SU-DHL-6 (cell line): ENCODE measurements at regions not wholly inside any gene's neighbourhood (a gene's known extent, or its start where the extent isn't known, plus 50 kb on each side); places are given as distances from the start of the nearest gene placed in this dataset.

Experiments
- H2AFZ ChIP-seq: fragments of 200-600 bp; sonication (generic); 2 replicates; pipeline ENCODE4 v1.6.1; 2014; ENCODE audit warnings: low read depth, mild to moderate bottlenecking, moderate library complexity, mixed read lengths, antibody characterized with exemption, low read length; ENCODE audit not compliant: severe bottlenecking
- H3F3A ChIP-seq: fragments of 200-600 bp; shearing (Covaris generic); 2 replicates; pipeline ENCODE4 v1.6.0; 2016; ENCODE audit warnings: antibody characterized with exemption, mild to moderate bottlenecking; ENCODE audit not compliant: insufficient read depth
- H3K27ac ChIP-seq: fragments of 200-600 bp; sonication (generic); 2 replicates; pipeline ENCODE4 v1.5.1; 2016; ENCODE audit warnings: low read depth, mild to moderate bottlenecking, low read length, moderate library complexity, mixed read lengths
- H3K27me3 ChIP-seq: fragments of 200-600 bp; sonication (generic), shearing (Covaris generic); 2 replicates; pipeline ENCODE4 v1.6.0; 2014; ENCODE audit warnings: mild to moderate bottlenecking, low read length
- H3K36me3 ChIP-seq: fragments of 200-600 bp; sonication (generic); 2 replicates; pipeline ENCODE4 v1.6.1; 2014; ENCODE audit warnings: mild to moderate bottlenecking, low read length, mixed read lengths
- H3K4me2 ChIP-seq: fragments of 300-600, 200-600 bp; shearing (Covaris generic), sonication (generic); 2 replicates; pipeline ENCODE4 v1.6.0; 2014; ENCODE audit warnings: low read length, low read depth, mild to moderate bottlenecking; ENCODE audit not compliant: poor library complexity, severe bottlenecking
- H3K4me3 ChIP-seq: fragments of 200-600 bp; sonication (generic); 2 replicates; pipeline ENCODE4 v1.5.1; 2014; ENCODE audit warnings: antibody characterized with exemption, low read length, mild to moderate bottlenecking, mixed read lengths; ENCODE audit not compliant: insufficient read depth, poor library complexity, severe bottlenecking
- H3K79me2 ChIP-seq: fragments of 200-600 bp; sonication (generic); 2 replicates; pipeline ENCODE4 v1.6.1; 2014; ENCODE audit warnings: mild to moderate bottlenecking, low read length, moderate library complexity; ENCODE audit not compliant: insufficient read depth
- H3K9ac ChIP-seq: fragments of 200-600 bp; sonication (generic); 2 replicates; pipeline ENCODE4 v1.7.0; 2014; ENCODE audit warnings: mild to moderate bottlenecking, low read length
- H3K9me2 ChIP-seq: fragments of 200-600 bp; sonication (generic); replicated peaks from 2 replicates; pipeline ENCODE4 v1.6.1; 2014; ENCODE audit warnings: low read length; ENCODE audit not compliant: insufficient read depth
- H3K9me3 ChIP-seq: fragments of 200-600 bp; sonication (generic); 2 replicates; pipeline ENCODE4 v1.6.1; 2014; ENCODE audit warnings: low read length, mixed read lengths; ENCODE audit not compliant: insufficient read depth
- H4K20me1 ChIP-seq: fragments of 200-600 bp; sonication (generic); 2 replicates; pipeline ENCODE4 v1.6.1; 2014; ENCODE audit warnings: low read depth, mild to moderate bottlenecking, antibody characterized with exemption, low read length, moderate library complexity, mixed read lengths
- EZH2phosphoT487 ChIP-seq: fragments of 200-600 bp; sonication (generic), shearing (Covaris generic); conservative IDR thresholded peaks from 2 replicates; pipeline ENCODE4 v1.6.1; 2018; ENCODE audit warnings: mild to moderate bottlenecking, antibody characterized with exemption, low read length, moderate library complexity, mixed read lengths
- TF ChIP-seq, protein P1 (sequence below): fragments of 200-600 bp; sonication (generic); IDR thresholded peaks from one replicate; pipeline ENCODE4 v1.5.1; 2017; ENCODE audit warnings: antibody characterized with exemption, mild to moderate bottlenecking, low read length, moderate library complexity; ENCODE audit not compliant: insufficient read depth, poor library complexity, severe bottlenecking

DNA sequence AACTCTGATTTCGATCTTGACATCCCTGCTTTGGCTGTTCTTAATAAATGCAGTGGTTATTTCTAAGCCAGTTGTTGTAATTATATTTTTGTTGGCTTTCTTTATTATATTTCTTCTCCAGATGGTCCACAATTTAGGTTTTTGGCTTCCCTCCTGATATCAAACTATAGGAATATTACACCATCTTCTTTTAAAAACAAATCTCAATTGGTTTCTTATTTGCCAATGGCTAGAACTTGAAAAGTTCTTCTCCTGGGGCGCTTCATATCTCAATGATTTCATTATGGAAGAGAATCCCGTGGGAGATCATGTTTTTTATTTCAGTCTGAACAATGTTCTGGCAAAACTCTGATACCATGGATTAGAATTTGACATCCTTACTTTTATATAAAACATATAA lies 292.3 kb downstream of the FLRT2 start:
- H3K27me3 ChIP-seq: no peaks in the 10 kb centered on the region
- H3K36me3 ChIP-seq: no peaks in the 10 kb centered on the region
- no peak overlapping the region for H3K4me3 ChIP-seq
- H3K9me3 ChIP-seq: no peaks in the 10 kb centered on the region
- no peaks in the 10 kb centered on the region for H4K20me1 ChIP-seq
- H3K79me2 ChIP-seq: no peaks in the 10 kb centered on the region
- no peak overlapping the region for H3K4me2 ChIP-seq
- no peak overlapping the region for H3K27ac ChIP-seq
- no peak for TF ChIP-seq EZH2phosphoT487
- TF ChIP-seq, protein P1, sequence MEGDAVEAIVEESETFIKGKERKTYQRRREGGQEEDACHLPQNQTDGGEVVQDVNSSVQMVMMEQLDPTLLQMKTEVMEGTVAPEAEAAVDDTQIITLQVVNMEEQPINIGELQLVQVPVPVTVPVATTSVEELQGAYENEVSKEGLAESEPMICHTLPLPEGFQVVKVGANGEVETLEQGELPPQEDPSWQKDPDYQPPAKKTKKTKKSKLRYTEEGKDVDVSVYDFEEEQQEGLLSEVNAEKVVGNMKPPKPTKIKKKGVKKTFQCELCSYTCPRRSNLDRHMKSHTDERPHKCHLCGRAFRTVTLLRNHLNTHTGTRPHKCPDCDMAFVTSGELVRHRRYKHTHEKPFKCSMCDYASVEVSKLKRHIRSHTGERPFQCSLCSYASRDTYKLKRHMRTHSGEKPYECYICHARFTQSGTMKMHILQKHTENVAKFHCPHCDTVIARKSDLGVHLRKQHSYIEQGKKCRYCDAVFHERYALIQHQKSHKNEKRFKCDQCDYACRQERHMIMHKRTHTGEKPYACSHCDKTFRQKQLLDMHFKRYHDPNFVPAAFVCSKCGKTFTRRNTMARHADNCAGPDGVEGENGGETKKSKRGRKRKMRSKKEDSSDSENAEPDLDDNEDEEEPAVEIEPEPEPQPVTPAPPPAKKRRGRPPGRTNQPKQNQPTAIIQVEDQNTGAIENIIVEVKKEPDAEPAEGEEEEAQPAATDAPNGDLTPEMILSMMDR: no peak
- H3K9me2 ChIP-seq: no peaks in the 10 kb centered on the region
- H2AFZ ChIP-seq: no peak overlapping the region
- no peaks in the 10 kb centered on the region for H3F3A ChIP-seq
- no peak overlapping the region for H3K9ac ChIP-seq

DNA sequence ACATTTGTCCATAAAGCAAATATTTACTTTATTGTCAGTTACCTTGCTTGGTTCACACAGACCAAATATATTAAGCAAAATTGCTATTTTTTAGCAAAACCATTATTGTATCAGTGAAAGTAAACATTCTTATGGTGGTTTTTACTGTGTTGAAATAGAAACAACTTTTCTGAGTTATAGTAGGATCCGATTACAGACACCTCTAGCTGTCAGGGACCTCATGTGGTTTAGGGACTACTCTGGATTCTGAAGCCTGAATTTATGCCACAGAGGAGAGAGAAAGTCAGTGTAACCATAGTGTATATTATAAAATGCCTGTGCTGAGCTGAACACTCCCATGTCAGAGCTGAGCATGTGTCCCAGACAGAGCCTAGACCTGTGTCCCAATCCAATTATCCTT lies 287.5 kb downstream of the FLRT2 start:
- Histone ChIP-seq H3K4me2 (no peak overlapping the region), H3K9me2 (no peaks in the 10 kb centered on the region), H3K36me3 (no peaks in the 10 kb centered on the region), H3K9me3 (no peaks in the 10 kb centered on the region), H3K27ac (no peak overlapping the region), H3K79me2 (no peaks in the 10 kb centered on the region), H3F3A (no peaks in the 10 kb centered on the region), H4K20me1 (no peaks in the 10 kb centered on the region), H2AFZ (no peak overlapping the region), H3K9ac (no peak overlapping the region), H3K27me3 (no peaks in the 10 kb centered on the region), H3K4me3 (no peak overlapping the region)
- TF ChIP-seq, protein P1: no peak

DNA sequence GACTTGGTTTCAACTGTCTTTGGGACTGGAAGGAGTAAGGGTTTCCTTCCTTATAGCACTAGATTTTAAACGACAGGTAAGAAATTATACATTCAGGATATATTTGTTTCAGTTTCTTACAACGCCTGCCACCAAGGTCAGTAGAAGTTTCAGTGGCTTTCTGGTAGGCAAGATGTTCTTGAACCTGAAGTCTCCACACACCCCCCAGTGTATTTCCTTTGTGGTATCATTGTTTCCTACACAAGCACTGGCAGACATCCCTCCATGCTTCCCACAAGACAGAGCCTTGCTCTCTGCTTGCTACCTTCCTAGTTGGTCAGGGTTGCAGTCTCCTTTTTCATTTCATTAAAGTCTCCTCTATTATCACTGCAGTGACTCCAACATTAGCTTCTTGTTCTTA lies 283.1 kb downstream of the FLRT2 start:
- Histone ChIP-seq H3K27ac (no peak overlapping the region), H3K9me2 (no peaks in the 10 kb centered on the region), H3K27me3 (no peaks in the 10 kb centered on the region), H3K9ac (no peak overlapping the region), H3K4me2 (no peak overlapping the region), H3F3A (no peaks in the 10 kb centered on the region), H2AFZ (no peak overlapping the region), H3K79me2 (no peaks in the 10 kb centered on the region), H3K36me3 (no peaks in the 10 kb centered on the region), H3K4me3 (no peak overlapping the region), H4K20me1 (no peaks in the 10 kb centered on the region), H3K9me3 (no peaks in the 10 kb centered on the region)
- TF ChIP-seq, protein P1: no peak
- no peak for TF ChIP-seq EZH2phosphoT487

DNA sequence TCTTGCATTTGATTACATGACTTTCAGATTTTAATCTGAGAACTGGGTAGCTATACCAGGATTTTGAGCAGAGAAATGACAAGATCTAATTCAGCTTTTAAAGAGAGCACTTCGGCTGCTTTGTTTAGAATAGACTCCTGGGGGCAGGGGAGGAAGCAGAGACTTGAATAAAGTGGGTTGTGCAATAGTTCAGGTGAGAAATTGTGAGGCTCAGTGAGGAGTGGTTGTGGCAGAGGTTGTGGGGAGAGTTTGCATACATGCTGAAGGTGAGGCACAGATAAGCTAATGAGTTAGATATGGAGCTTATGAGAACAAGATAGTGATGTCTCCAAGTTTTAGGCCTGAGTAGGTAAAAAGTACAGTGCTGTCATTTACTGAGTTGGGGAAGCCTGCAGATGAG lies 281.4 kb downstream of the FLRT2 start:
- H3K4me3 ChIP-seq: no peak overlapping the region
- H3K27me3 ChIP-seq: no peaks in the 10 kb centered on the region
- H3K9ac ChIP-seq: no peak overlapping the region
- H2AFZ ChIP-seq: no peak overlapping the region
- no peak overlapping the region for H3K27ac ChIP-seq
- H3K9me2 ChIP-seq: no peaks in the 10 kb centered on the region
- no peak overlapping the region for H3K4me2 ChIP-seq
- H3K79me2 ChIP-seq: no peaks in the 10 kb centered on the region
- no peaks in the 10 kb centered on the region for H3K9me3 ChIP-seq
- TF ChIP-seq, protein P1: no peak
- no peak for TF ChIP-seq EZH2phosphoT487
- H4K20me1 ChIP-seq: no peaks in the 10 kb centered on the region
- H3K36me3 ChIP-seq: no peaks in the 10 kb centered on the region
- no peaks in the 10 kb centered on the region for H3F3A ChIP-seq
